ENCODE measurements at regions not wholly inside any gene's neighbourhood (a gene's known extent, or its start where the extent isn't known, plus 50 kb on each side); places are given as distances from the start of the nearest gene placed in this dataset.

DNA sequence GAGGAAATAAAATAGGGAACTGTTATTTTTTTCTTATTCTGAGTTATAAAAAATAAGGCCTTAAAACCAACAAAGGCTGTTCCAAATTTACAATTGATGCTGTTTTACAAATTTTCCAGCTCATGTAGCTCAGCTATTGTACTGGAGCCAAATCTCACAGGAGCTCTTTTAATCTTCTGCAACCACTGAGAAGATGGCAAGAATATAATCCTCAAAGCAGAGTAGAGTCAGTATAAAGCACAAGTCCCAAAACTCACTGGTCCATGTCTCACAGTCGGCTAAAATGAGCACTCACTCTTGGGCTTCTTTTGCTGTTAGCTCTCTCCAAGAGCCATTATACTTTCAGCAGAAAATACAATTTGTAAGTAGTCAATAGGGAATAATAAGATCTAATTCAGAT is 1074.4 kb upstream of the PRR20A start:
- H3K4me3 ChIP-seq (ENCODE audit: low read depth, low read length), result no peak overlapping the region
- no peak for DNase-seq (ENCODE audit: low read depth)
- TF ChIP-seq, protein P1, sequence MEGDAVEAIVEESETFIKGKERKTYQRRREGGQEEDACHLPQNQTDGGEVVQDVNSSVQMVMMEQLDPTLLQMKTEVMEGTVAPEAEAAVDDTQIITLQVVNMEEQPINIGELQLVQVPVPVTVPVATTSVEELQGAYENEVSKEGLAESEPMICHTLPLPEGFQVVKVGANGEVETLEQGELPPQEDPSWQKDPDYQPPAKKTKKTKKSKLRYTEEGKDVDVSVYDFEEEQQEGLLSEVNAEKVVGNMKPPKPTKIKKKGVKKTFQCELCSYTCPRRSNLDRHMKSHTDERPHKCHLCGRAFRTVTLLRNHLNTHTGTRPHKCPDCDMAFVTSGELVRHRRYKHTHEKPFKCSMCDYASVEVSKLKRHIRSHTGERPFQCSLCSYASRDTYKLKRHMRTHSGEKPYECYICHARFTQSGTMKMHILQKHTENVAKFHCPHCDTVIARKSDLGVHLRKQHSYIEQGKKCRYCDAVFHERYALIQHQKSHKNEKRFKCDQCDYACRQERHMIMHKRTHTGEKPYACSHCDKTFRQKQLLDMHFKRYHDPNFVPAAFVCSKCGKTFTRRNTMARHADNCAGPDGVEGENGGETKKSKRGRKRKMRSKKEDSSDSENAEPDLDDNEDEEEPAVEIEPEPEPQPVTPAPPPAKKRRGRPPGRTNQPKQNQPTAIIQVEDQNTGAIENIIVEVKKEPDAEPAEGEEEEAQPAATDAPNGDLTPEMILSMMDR (conservative IDR thresholded peaks at IDR 0.05; ENCODE audit: low read depth, low read length), result no peak

DNA sequence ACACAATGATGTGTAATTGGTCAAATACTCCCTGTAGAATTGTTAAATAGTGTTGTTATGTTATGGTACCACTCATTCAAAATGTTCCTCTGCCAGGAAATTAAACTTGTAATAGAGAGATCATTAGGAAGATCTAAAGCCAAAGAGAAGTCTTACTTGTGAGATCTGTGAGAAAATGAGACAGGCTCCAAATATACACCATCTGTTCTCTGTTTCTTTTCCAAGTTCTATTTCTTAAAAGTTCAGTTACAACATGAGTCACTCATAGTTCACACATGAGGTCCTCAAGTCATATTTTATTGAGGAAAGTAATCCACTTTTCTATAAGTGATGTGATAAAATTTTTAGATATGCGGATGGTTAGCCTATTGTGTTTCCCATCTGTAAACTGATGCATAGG is 1038.1 kb upstream of the PRR20A start:
- no peak overlapping the region for H3K4me3 ChIP-seq (ENCODE audit: low read depth, low read length)
- no peak for DNase-seq (ENCODE audit: low read depth)
- TF ChIP-seq, protein P1 (conservative IDR thresholded peaks at IDR 0.05; ENCODE audit: low read depth, low read length), result no peak

- DNase-seq (ENCODE audit: low read depth), result no peak
- H3K4me3 ChIP-seq (ENCODE audit: low read depth, low read length), result no peak overlapping the region
- TF ChIP-seq, protein P1 (conservative IDR thresholded peaks at IDR 0.05; ENCODE audit: low read depth, low read length), result no peak
Measured at GRCh38 chr13:56110751-56111150, 1030.0 kb upstream of the PRR20A start.

GRCh38 chr13:56134524-56134923 is 1006.2 kb upstream of the PRR20A start:
- no peak for DNase-seq (ENCODE audit: low read depth)
- TF ChIP-seq, protein P1 (conservative IDR thresholded peaks at IDR 0.05; ENCODE audit: low read depth, low read length), result no peak
- no peak overlapping the region for H3K4me3 ChIP-seq (ENCODE audit: low read depth, low read length)

DNA sequence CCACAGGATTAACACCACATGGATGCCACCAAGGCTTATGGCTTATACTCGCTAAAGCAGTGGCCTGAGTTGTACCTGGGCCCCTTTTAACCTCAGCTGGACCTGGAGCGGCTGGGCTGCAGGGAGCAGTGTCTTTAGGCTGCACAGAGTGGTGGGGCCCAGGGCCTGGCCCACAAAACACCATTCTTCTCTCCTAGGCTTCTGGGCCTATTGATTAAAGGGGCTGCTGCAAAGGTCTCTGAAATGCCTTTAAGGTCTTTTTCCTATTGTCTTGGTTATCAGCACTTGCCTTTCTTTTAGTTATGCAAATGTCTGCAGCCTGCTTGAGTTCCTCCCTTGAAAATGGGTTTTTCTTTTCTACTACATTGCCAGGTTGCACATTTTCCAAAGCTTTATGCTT is 973.9 kb upstream of the PRR20A start:
- DNase-seq (ENCODE audit: low read depth), result no peak
- TF ChIP-seq, protein P1 (conservative IDR thresholded peaks at IDR 0.05; ENCODE audit: low read depth, low read length), result no peak
- no peak overlapping the region for H3K4me3 ChIP-seq (ENCODE audit: low read depth, low read length)

DNA sequence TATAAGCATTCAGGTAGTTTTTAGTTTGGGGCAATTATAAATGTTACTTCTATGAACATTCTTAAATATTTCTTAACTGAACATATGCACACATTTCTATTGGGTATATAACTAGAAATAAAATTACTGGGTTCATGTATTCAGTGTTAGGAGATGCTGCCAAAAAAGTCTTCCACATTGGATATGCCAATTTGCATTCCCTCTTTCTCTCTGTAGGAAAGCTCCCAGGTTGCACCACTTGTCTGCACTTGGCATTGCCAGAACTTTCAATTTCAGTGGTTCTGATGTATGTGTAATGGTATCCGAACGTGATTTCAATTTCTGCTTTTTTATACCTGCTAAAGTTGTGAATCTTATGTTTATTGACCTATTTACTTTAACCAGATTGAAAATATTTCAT is 972.1 kb upstream of the PRR20A start:
- TF ChIP-seq, protein P1 (conservative IDR thresholded peaks at IDR 0.05; ENCODE audit: low read depth, low read length), result no peak
- no peak overlapping the region for H3K4me3 ChIP-seq (ENCODE audit: low read depth, low read length)
- no peak for DNase-seq (ENCODE audit: low read depth)

GRCh38 chr13:56173346-56173745 is 967.4 kb upstream of the PRR20A start:
- DNase-seq (ENCODE audit: low read depth), result no peak
- TF ChIP-seq, protein P1 (conservative IDR thresholded peaks at IDR 0.05; ENCODE audit: low read depth, low read length), result no peak
- no peak overlapping the region for H3K4me3 ChIP-seq (ENCODE audit: low read depth, low read length)
